ENCODE measurements at regions not wholly inside any gene's neighbourhood (a gene's known extent, or its start where the extent isn't known, plus 50 kb on each side); places are given as distances from the start of the nearest gene placed in this dataset.

- TF ChIP-seq TAF1 (IDR thresholded peaks at IDR 0.05; ENCODE audit: low read depth, low read length) (no peak), POLR2AphosphoS5 (IDR thresholded peaks at IDR 0.05; ENCODE audit: low read depth, low read length) (no peak), POU2F2 (IDR thresholded peaks at IDR 0.05; ENCODE audit: low read depth, low read length) (no peak)
Observed at GRCh38 chr12:41891226-41891625, 253.4 kb downstream of the GXYLT1 start.
